CD4-positive, alpha-beta T cell (primary cell): ENCODE measurements at regions not wholly inside any gene's neighbourhood (a gene's known extent, or its start where the extent isn't known, plus 50 kb on each side); places are given as distances from the start of the nearest gene placed in this dataset.

Experiments
- ATAC-seq: fragments of 200-7000 bp; cut with Tn5 transposase; one replicate; pipeline ENCODE4 v1.10.0; 2022; ENCODE audit warnings: mild to moderate bottlenecking; ENCODE audit not compliant: poor library complexity
- CTCF ChIA-PET: fragments of 350-600 bp; sonication (Branson Sonifier 250); formaldehyde crosslinking; loops from one replicate; lab custom pipeline; 2021; ENCODE audit warnings: antibody characterized with exemption, inconsistent platforms; lab: Charles Lee
- POLR2A ChIA-PET: fragments of 350-600 bp; sonication (Branson Sonifier 250); formaldehyde crosslinking; loops from one replicate; lab custom pipeline; 2021; ENCODE audit warnings: antibody characterized with exemption, inconsistent platforms; lab: Charles Lee
- DNase-seq, 14 experiments: peaks; one replicate each; pipeline ENCODE4 v3.0.0-alpha.2; 2013 to 2020; ENCODE audit warnings: mixed read lengths in 2 of 14
- H3K27ac ChIP-seq, 2 donors: one replicate each; pipeline versions ENCODE4 v1.5.1 to v1.7.0; 2013; ENCODE audit warnings: low read length in 2 of 2, low read depth in 1 of 2, mild to moderate bottlenecking in 1 of 2
- H3K27me3 ChIP-seq, 2 experiments: 1 replicate in 1 of 2; 2 replicates in 1 of 2; pipeline versions ENCODE4 v1.6.1 to v1.7.0; 2013; ENCODE audit warnings: low read length in 2 of 2, control low read depth in 1 of 2, mild to moderate bottlenecking in 1 of 2, moderate library complexity in 1 of 2; ENCODE audit not compliant: insufficient read depth in 2 of 2, control insufficient read depth in 1 of 2
- H3K36me3 ChIP-seq: one replicate; pipeline ENCODE4 v1.6.1; 2013; ENCODE audit warnings: low read length, control low read depth; ENCODE audit not compliant: insufficient read depth
- H3K4me1 ChIP-seq: one replicate; pipeline ENCODE4 v1.6.1; 2013; ENCODE audit warnings: low read length, control low read depth; ENCODE audit not compliant: insufficient read depth
- H3K4me3 ChIP-seq: one replicate; pipeline ENCODE4 v1.5.1; 2013; ENCODE audit warnings: mild to moderate bottlenecking, low read length, moderate library complexity
- H3K9me3 ChIP-seq, 2 experiments: 1 replicate in 1 of 2; 2 replicates in 1 of 2; pipeline versions ENCODE4 v1.6.1 to v1.7.0; 2013; ENCODE audit warnings: low read length in 2 of 2, mild to moderate bottlenecking in 2 of 2, control low read depth in 1 of 2, moderate library complexity in 1 of 2; ENCODE audit not compliant: control insufficient read depth in 1 of 2, insufficient read depth in 1 of 2
- H3K27ac Mint-ChIP-seq: one replicate; pipeline ENCODE4 v1.8.0; 2020; ENCODE audit warnings: mixed read lengths
- H3K27me3 Mint-ChIP-seq: one replicate; pipeline ENCODE4 v1.8.0; 2021; ENCODE audit warnings: mixed read lengths
- H3K36me3 Mint-ChIP-seq: one replicate; pipeline ENCODE4 v1.8.0; 2021; ENCODE audit warnings: low read depth, mixed read lengths
- H3K4me1 Mint-ChIP-seq: one replicate; pipeline ENCODE4 v1.8.0; 2021; ENCODE audit warnings: low read depth, mixed read lengths
- H3K4me3 Mint-ChIP-seq: one replicate; pipeline ENCODE4 v1.8.0; 2020; ENCODE audit warnings: mild to moderate bottlenecking, mixed read lengths
- H3K9me3 Mint-ChIP-seq: one replicate; pipeline ENCODE4 v1.8.0; 2020; ENCODE audit warnings: mixed read lengths
- intact Hi-C, 2 experiments: fragments of 100-400 bp; cut with DNase I in 1 of 2; cut with micrococcal nuclease in 1 of 2; formaldehyde crosslinking; loops; one replicate each; pipeline versions ENCODE4 v1.15.1 to v1.9.0; 2023 to 2025; cut with DNase I, micrococcal nuclease
- TF ChIP-seq, protein P1 (sequence below): fragments of 200-600 bp; IDR thresholded peaks from one replicate; pipeline ENCODE4 v1.8.0; 2022; ENCODE audit warnings: antibody characterized with exemption, mild to moderate bottlenecking

DNA sequence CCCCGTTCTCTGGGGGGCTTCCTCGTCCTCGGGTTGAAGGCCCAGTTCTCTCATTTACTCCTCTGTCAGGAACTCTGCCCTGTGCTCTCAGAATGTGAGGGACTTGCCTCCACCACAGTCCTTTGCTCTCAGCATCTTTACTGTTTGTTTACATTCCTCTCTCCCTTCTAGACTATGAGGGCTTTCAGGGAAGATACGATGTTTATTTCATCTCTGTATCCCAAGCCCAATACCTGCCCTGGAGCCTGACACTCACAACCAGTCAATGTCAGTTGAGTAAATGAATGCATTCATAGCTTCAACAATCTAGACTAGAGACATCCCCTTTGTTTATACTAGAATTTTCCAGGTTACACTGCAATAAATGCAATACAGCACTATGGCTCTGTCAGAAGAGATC, 409.6 kb upstream of the CDH11 start:
- Mint-ChIP-seq H3K27ac (no peak overlapping the region), H3K36me3 (no peaks in the 10 kb centered on the region)
- no peak for ATAC-seq

DNA sequence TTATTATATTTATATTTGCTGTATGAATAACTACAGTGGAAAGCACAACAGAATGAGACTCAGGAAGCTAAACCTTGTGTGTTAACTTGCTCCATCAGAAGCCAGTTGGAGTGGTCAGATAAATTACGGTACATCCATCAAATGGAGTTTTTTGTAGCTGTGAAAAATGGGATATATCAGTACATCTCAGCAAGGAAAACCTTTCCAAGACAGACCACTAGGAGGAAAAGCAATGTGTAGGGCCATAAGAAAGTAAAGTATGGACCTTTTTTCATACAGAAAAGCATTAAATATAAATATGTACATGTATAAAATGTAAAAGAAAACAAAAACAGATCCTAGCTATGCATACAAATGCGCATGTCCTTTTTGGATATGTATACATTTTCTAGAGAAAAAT, 403.8 kb upstream of the CDH11 start:
- H3K4me3 ChIP-seq: no peak overlapping the region
- no peak overlapping the region for H3K27ac ChIP-seq
- Mint-ChIP-seq H3K36me3 (no peaks in the 10 kb centered on the region), H3K27ac (no peak overlapping the region), H3K27me3 (no peaks in the 10 kb centered on the region), H3K4me3 (no peak overlapping the region), H3K9me3 (peaks cover 3% of the 10 kb centered on the region), H3K4me1 (no peaks in the 10 kb centered on the region)
- H3K9me3 ChIP-seq: peaks cover 0 to 6% of the 10 kb centered on the region in 2 experiments
- intact Hi-C loops: no loop called here
- no peaks in the 10 kb centered on the region for H3K27me3 ChIP-seq
- ChIA-PET POLR2A (no interaction called here), CTCF (no interaction called here)
- DNase-seq (no peak), ATAC-seq (no peak)
- TF ChIP-seq, protein P1, sequence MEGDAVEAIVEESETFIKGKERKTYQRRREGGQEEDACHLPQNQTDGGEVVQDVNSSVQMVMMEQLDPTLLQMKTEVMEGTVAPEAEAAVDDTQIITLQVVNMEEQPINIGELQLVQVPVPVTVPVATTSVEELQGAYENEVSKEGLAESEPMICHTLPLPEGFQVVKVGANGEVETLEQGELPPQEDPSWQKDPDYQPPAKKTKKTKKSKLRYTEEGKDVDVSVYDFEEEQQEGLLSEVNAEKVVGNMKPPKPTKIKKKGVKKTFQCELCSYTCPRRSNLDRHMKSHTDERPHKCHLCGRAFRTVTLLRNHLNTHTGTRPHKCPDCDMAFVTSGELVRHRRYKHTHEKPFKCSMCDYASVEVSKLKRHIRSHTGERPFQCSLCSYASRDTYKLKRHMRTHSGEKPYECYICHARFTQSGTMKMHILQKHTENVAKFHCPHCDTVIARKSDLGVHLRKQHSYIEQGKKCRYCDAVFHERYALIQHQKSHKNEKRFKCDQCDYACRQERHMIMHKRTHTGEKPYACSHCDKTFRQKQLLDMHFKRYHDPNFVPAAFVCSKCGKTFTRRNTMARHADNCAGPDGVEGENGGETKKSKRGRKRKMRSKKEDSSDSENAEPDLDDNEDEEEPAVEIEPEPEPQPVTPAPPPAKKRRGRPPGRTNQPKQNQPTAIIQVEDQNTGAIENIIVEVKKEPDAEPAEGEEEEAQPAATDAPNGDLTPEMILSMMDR: no peak
- H3K36me3 ChIP-seq: no peaks in the 10 kb centered on the region
- H3K4me1 ChIP-seq: no peaks in the 10 kb centered on the region

More for the DNA sequence above, 409.6 kb upstream of the CDH11 start:
- Mint-ChIP-seq H3K27me3 (no peaks in the 10 kb centered on the region), H3K4me1 (no peaks in the 10 kb centered on the region), H3K9me3 (peaks cover 5% of the 10 kb centered on the region), H3K4me3 (no peak overlapping the region)
- Histone ChIP-seq H3K4me1 (no peaks in the 10 kb centered on the region), H3K27me3 (no peaks in the 10 kb centered on the region), H3K9me3 (peaks cover 0 to 6% of the 10 kb centered on the region in 2 experiments), H3K4me3 (no peak overlapping the region), H3K27ac (no peak overlapping the region), H3K36me3 (no peaks in the 10 kb centered on the region)
- DNase-seq: no peak
- TF ChIP-seq, protein P1: no peak
- intact Hi-C loops: no loop called here
- CTCF ChIA-PET: no interaction called here
- POLR2A ChIA-PET: no interaction called here

DNA sequence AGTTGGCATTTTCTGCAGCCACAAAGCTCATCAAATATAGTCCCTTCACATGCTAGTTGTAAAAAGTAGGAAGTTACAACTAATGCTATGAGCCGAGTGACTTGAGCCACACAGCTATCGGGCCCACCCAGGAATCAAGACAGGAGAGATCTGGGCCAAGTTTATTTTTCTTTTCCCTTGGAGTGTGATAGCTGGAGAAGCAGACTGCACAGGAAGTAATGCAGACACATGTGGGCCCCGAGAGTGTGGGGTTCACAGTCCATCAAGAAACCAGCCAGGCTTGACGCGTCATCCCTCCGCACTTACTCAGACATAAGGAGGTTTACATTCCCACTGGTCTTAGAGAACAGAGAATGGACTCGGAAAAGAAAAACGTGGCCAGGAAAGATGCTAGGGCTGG, 403.1 kb upstream of the CDH11 start:
- TF ChIP-seq, protein P1: no peak
- Mint-ChIP-seq H3K27me3 (no peaks in the 10 kb centered on the region), H3K4me1 (no peaks in the 10 kb centered on the region), H3K27ac (no peak overlapping the region), H3K4me3 (no peak overlapping the region), H3K36me3 (no peaks in the 10 kb centered on the region), H3K9me3 (peaks cover 3% of the 10 kb centered on the region)
- DNase-seq (no peak), ATAC-seq (no peak)
- POLR2A ChIA-PET: no interaction called here
- Histone ChIP-seq H3K4me3 (no peak overlapping the region), H3K27me3 (no peaks in the 10 kb centered on the region), H3K36me3 (no peaks in the 10 kb centered on the region), H3K9me3 (peaks cover 0 to 6% of the 10 kb centered on the region in 2 experiments), H3K27ac (no peak overlapping the region), H3K4me1 (no peaks in the 10 kb centered on the region)
- CTCF ChIA-PET: no interaction called here
- intact Hi-C loops: no loop called here
